GM18870 (cell line): ENCODE measurements at regions not wholly inside any gene's neighbourhood (a gene's known extent, or its start where the extent isn't known, plus 50 kb on each side); places are given as distances from the start of the nearest gene placed in this dataset.
"Not testable (repeated sequence)": the region's sequence is repeated elsewhere in the genome, so short reads cannot be mapped to it uniquely, and the experiment has no call there.

Source experiments
- ATAC-seq: cut with Tn5 transposase; IDR thresholded peaks from one replicate; pipeline ENCODE4 v1.9.1; 2021; ENCODE audit warnings: moderate library complexity; ENCODE audit not compliant: unreplicated experiment

DNA sequence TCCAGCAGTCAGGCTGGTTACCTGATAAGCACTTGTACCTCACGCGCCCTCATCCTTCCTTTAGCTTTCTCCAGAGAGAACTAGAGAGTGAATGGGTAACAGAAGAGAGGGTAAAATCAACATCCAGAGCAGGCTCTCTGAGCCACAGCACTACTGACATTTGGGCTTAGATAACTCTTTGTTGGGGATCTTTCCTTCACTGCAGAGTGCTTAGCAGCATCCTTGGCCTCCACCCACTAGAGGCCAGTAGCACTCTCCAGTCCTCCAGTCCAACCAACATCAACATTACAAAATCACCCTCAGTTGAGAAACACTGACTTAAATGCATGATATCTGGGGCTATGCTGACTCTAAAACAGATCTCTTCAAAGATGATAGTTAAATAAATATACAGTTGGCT lies 220.7 kb downstream of the TACR3 start:
- ATAC-seq = no peak

DNA sequence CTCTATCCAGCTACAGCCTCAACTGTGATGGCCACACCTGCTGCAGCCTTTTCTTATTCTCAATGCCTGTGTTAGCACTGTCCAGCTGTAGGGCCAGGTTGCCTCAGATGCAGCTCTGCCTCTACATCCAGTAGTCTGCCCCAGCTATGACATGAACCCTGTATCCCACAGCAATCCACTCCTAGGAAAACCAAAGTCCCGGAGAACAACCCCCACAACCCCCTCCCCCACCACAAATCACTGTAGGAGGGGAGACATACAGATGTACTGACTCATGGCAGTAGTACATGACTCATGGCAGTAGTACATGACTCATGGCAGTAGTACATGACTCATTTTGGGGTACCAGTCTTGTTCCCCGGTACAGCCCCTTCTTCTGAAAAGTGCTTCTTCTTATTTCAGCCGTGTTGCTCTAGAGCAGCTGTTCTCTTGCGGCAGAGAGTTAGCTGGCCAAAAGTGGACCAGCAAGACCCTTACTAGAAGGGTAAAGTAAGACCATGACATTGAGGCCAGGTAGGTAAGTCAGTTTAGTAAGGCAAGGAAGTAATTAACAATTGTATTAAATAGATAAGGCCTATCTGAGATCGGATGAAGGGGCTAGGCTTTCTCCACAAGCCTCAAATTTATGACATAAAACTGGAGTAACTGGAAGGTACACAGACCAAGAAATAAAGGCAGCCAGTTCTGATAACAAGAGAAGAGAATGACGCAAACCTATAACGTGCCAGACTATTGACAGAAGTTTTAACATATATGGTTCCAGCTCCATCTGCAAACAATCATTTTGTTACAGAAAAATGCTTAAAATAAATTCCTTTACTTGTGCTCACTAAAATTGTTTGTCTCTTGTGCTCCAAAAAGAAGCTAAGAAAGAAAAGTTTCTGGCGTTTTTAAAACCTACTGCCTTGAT lies 221.4 kb downstream of the TACR3 start:
- ATAC-seq = peak; percentile 90

DNA sequence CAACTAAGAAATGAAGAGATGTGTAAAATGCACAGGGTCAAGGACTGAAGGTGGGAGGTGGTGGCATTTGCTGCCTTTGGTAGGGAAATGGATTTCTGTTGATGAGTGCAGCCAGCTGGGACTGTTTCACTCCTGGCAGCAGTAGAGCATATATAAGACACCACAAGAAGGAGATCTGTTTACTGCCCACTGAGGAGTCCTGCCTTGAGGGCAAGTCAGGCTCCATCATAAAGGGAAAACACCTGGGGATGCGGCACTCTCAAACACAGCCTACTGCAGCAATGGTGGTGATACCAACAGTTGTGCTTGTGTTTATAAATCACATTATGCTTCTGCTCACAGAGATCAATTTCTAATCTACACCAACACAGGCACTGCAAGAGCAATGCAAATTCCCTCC lies 222.1 kb downstream of the TACR3 start:
- peak; percentile 51 for ATAC-seq

DNA sequence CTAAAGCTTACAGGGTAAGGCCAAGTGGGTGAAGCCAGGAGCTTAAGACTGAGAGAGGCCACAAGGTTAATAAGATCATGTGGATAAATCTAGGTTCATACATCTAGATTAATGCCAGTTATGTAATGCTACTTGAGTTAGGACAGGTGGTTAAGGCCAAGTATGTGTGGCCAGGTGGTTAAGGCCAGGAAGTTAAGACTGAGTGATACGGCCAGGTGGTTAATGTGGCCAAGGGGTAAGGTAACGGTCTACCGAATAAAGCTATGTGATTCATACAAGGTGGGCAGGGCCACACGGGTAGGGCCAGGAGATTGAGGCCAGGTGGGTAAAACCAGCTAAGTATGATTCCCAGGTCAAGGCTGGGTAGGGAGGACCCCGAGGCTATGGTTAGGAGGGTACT lies 223.0 kb downstream of the TACR3 start:
- ATAC-seq = no peak

DNA sequence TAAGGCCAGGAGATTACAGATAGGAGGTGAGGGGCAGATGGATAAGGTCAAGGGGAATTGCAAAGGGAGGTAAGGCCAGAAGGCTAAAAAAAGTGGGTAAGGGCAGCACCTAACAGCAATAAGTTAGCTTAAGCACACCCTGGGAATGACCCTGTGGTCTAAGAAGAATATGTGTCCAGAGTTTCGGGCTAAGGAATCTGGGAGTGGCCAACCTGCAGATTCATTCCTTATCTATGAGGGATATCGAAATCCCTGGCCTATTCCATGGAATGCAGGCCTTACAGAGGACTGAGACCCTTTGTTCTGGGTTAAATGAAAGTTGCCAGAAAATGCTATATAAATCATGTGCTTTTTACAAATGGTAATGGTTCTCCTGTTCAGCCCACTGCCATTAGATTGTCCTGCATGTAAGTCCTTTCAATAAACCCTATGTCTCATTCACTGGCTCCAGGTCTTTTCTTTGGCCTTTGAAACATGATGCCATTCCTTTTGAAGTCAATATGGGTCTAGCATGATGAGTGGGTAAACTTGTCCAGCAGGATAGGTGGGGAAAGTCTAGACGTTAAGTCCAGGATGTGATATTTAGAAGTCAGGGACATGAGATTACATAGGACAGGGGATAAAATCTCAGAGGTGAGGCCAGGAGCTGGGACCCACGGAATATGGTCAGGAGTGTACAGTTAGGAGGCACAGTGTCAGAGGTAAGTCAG lies 226.2 kb downstream of the TACR3 start:
- ATAC-seq = no peak

DNA sequence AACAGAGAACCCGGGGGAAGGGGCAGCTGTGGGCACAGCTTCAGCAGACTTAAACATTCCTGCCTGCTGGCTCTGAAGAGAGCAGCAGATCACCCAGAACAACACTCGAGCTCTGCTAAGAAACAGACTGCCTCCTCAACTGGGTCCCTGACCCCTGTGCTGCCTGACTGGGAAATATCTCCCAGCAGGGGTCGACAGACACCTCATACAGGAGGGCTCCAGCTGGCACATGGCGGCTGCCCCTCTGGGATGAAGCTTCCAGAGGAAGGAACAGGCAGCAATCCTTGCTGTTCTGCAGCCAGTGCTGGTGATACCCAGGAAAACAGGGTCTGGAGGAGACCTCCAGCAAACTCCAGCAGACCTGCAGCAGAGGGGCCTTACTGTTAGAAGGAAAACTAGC lies 234.5 kb downstream of the TACR3 start:
- not testable (repeated sequence) for ATAC-seq

DNA sequence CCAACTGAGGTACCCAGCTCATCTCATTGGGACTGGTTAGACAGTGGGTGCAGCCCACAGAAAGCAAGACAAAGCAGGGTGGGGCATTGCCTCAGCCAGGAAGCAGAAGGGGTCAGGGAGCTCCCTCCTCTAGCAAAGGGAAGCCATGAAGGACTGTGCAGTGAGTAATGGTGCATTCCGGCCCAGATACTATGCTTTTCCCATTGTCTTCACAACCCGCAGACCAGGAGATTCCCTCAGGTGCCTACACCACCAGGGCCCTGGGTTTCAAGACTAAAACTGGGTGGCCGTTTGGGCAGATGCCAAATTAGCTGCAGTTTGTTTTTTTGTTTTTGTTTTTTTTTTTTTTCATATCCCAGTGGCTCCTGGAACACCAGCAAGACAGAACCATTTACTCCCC lies 235.3 kb downstream of the TACR3 start:
- no peak for ATAC-seq

DNA sequence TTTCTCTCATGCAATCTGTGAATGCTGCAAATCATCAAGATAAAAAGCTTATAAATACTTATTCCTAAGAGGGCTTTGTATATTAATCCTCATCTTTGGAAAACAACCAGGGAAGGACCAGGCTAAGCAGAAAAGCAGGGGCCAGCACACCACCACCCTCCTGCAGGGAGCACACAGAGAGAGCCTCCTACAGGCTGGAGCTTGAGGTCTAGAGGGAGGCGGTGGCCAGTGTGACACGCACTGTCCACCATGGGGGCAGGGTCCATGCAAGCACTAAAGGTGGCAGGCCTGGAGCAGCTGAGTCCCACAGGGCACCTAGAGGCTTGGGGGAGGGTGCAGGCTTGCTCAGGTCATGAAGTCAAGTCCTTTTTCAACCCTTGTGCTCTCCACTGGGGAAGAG lies 236.9 kb downstream of the TACR3 start:
- ATAC-seq = no peak

DNA sequence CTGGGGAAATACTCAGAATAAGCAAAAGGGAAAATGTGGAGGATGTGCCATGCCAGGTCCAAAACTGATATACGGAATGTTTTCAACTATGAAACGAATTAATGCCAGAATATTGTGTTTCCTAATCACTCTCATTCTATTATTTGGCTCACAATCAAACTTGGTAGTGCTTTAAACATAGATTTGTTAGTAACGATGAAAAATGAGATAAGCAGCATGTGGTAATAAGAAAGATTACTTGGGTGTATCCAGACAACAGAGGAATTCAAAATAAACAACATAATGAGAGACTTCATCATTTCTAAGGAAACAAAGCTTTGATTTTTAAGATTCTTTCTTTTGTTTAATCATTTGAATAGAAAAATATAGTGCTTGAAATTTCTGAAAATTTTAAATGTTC lies 237.3 kb downstream of the TACR3 start:
- ATAC-seq = no peak

DNA sequence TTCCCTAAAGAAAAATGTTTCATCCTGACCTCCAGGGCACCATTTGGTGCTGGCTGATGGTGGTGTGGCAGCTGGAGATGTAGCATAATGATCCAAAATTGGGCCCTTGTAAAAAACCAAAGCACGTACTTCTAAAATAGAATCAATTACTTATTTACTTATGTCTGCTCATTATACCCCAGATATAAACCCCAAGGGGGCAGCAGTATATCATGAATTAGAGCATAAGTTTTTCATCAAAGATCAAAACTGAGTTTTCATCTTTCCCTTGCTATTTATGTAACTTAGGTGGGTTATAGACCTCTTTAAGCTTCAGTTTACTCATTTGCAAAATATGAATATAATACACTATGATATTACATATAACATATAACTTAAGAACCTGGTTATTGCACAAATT lies 241.1 kb downstream of the TACR3 start:
- ATAC-seq = no peak

DNA sequence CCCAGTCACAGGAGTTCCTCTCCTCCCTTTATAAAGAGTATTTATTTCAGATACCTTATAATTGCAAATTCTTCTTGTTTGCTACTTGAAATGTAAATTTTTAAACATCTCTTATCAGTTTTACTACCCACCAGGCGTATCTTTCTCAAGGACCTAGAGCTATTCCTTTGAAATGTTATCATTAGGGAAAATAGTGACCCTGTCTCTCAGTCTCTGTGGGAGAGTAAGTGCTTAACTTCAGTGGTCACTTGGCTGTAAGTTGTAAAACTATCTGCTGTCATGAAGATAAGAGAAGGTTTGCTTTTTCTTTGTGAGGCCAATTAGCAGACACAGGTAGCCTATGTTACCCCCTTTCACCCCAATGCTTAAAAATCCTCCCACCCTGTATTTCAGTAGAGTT lies 241.6 kb downstream of the TACR3 start:
- no peak for ATAC-seq

DNA sequence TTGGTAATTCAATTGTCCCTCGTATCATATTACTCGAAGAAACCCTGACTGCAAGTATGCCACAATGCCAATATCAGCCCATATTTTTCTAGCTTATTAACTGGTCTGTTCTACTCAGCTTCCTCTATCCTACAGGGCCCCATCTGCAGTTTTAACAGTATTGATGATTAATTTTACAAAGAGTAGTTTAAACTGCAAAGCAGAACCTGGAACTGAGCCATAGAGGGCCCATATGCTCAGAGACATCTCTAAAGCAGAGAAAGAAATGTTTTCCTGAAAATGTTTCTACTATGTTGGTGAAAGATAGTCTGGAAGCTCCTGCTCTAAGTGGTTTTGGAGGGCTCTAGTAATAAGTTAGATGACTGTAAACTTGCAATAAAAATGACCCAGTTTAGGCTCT lies 259.4 kb upstream of the CENPE start:
- no peak for ATAC-seq

DNA sequence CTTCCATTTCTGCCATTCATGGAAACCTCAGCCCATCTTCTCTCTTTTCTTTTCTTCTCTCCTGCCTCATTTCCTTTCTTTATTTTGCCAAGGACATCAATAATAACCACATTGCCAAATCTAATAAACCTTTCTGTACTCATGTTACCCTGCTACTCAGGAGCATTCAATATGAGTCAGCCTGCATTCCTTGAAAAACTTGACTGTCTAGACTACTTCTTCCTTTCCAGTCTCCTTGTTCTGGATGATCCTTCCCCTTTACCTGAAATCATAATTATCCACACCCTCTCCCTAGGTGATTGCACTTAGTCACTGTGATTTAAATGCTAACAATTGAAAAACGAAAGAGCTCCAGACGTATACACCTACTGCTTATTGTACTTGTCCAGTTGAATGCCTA lies 253.2 kb upstream of the CENPE start:
- ATAC-seq = no peak

DNA sequence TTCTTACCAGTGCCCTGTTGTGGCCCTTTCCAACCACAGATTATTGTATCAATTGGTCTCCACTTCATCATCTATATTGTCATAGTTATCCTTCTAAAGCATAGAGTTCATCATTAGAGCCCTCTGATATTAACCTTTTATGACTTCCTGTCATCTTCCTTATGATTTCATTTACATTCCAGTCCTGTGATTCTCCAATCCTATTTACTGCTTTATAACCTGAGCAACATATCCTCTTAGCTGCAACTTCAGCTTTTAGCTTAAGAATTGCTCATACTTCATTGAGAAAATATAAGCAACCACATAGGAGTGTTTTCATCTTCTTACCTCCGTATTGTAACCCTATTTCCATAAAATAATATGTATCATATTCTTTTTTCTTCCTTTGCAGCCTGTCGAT lies 252.6 kb upstream of the CENPE start:
- no peak for ATAC-seq

DNA sequence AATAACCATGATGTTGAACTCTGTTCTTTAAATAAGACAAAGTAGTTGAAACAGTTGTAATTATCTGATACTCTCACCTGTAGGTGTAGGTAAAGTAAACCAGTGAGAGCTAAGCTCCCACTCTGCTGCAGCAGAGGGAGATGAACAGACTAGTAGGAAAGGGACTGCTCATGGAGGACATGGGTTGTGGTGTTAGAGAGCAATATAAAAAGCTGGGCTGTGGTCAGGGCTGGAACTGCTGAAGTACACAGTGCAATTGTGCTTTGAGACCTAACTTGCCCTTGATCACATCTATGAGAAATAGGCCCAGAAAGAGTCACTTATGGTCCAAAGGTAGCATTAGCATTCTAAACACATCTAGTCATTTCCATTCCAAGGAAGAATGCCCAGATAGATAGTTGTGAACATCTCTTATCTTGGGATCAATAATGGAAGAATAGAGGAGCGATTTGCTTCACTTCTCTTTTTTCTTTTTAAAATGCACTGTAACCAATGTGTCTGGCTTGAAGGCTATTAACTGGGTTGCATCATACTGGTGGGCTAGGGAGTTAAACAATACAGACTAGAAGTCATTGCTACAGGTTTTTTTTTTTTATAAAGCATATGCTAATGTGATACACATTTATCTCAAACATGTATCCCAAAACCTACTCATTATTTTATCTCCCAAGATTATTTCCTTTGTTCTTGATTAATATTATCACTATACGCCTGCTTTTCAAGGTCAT lies 251.3 kb upstream of the CENPE start:
- no peak for ATAC-seq

DNA sequence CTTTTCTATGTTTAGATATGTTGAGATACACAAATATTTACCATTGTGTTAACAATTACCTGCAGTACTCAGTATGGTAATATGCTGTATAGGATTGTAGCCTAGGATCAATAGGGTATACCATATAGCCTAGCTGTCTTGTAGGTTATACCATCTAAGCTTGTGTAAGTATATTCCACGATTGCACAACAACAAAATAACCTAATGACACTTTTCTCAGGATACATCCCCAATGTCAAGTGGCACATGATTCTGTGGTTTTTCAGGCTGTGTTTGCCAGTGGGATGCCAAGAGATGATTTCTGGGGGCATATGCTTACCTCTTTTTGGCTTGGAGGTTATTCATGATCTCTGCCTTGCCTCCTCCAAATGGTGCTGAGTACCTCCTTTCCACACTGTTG lies 247.2 kb upstream of the CENPE start:
- ATAC-seq = no peak

DNA sequence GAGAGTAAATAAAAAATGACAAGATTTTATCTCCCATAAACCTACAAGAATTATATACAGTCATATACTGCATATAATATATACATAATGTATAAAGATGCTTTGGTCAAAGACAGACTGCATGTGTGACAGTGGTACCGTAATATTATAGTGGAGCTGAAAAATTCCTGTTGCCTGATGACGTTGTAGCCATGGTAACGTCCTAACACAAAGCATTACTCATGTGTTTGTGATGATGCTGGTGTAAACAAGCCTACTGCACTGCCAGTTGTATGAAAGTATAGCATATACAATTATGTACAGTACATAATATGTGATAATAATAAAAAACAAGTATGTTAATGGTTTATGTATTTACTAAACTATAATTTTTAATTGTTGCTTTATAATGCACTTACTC lies 245.2 kb upstream of the CENPE start:
- no peak for ATAC-seq

DNA sequence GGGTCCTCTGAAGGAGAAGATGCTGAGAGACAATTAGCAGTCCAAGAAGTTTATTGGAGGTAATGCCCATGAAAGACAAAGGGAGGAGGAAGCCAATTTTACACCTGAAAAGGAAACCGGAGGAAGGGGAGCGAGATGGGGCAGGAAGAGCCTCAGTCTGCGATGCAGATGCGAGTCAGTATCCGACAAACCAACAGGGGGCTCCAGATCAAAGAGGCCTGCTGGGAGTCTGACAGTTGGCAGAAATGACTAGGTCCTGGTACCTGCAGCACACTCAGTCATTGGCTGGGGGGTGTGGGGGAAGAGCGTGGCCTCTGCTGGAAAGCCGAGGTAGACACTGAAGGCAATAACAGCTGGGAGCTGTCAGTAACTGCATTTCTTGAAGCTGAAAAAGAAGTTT lies 231.1 kb upstream of the CENPE start:
- peak; percentile 57 for ATAC-seq

DNA sequence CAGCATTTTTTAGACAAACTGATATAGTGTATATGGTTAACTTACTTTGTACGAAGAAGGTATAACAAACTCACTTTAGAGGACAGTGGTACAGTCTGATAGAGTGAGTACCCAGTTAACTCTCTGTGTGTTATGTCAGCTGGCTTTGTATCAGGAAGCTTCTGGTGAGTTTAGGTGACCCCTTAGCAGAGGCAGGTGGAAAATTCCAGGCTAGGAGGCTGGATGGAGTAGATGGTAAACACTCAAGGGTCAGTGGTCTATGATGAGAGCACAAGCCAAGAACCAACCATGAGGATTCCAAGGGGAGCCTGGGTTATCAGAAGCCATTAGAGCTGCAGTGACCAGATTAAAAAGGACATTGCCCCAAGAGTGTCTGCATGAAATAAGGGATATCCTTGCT lies 227.3 kb upstream of the CENPE start:
- no peak for ATAC-seq

DNA sequence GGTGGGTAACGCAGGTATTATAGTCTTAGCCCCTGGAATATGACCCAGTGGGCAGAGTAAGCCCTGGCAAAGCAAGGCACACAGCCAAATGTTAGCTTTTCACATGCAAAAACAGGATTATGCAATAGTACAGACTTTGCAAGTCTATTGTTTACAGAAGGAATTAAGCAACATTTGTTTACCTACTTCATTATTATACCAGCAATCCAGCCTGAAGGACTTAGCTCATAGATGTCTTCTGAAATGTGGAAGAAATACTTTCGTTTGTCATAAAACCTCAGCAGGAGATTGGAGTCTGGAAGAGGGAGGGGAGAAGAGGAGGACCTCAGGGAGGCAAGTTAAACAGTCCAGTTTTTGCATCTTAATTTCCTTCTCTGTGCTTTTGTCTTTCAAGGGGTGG lies 226.7 kb upstream of the CENPE start:
- ATAC-seq = no peak

DNA sequence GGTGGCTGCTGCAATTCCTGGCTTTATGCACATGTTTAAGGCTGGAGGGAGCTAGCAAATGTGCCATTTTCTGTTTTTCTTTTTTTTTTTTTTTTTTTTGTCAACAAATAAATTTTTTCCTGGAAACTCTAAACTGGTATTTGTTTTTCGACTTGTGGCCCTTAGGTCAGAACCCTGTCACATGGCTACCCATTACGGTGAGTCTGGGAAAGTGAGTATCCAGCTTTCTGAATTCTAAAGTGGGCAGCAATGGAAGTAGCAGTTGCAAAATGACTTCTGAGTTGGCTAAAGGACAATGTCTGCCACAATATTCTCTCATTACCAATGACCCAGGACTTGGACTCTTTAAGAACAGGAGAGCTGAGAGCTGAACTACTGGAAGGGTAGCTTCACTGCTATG lies 225.1 kb upstream of the CENPE start:
- ATAC-seq = no peak
